Parathyroid adenoma (tissue), 2 donors: ENCODE measurements at regions not wholly inside any gene's neighbourhood (a gene's known extent, or its start where the extent isn't known, plus 50 kb on each side); places are given as distances from the start of the nearest gene placed in this dataset.

Source experiments
- H2AFZ ChIP-seq: fragments of 300-600 bp; sonication (generic); one replicate; pipeline ENCODE4 v1.7.0; 2017; ENCODE audit warnings: antibody characterized with exemption, mild to moderate bottlenecking
- H3K27ac ChIP-seq: fragments of 300-600 bp; sonication (generic); one replicate; pipeline ENCODE4 v1.7.0; 2017
- H3K27me3 ChIP-seq: fragments of 300-600 bp; sonication (generic); one replicate; pipeline ENCODE4 v1.7.0; 2017; ENCODE audit warnings: low read length; ENCODE audit not compliant: control insufficient read depth, insufficient read depth
- H3K36me3 ChIP-seq: fragments of 300-600 bp; sonication (generic); one replicate; pipeline ENCODE4 v1.7.0; 2017; ENCODE audit warnings: low read length; ENCODE audit not compliant: control insufficient read depth, insufficient read depth
- H3K4me1 ChIP-seq: fragments of 300-600 bp; sonication (generic); one replicate; pipeline ENCODE4 v1.7.0; 2017; ENCODE audit warnings: control low read depth
- H3K4me2 ChIP-seq: fragments of 300-600 bp; sonication (generic); one replicate; pipeline ENCODE4 v1.7.0; 2017; ENCODE audit warnings: low read length
- H3K4me3 ChIP-seq: fragments of 300-600 bp; sonication (generic); one replicate; pipeline ENCODE4 v1.7.0; 2017; ENCODE audit warnings: low read depth, low read length
- H3K79me2 ChIP-seq: fragments of 300-600 bp; sonication (generic); one replicate; pipeline ENCODE4 v1.7.0; 2017; ENCODE audit warnings: control low read depth
- H3K9ac ChIP-seq: fragments of 300-600 bp; sonication (generic); one replicate; pipeline ENCODE4 v1.7.0; 2017; ENCODE audit warnings: mild to moderate bottlenecking
- H3K9me3 ChIP-seq: fragments of 300-600 bp; sonication (generic); one replicate; pipeline ENCODE4 v1.7.0; 2017; ENCODE audit warnings: low read length; ENCODE audit not compliant: control insufficient read depth
- TF ChIP-seq, protein P1 (sequence below): fragments of 300-600 bp; sonication (generic); IDR thresholded peaks from one replicate; pipeline ENCODE4 v1.7.0; 2017; ENCODE audit warnings: antibody characterized with exemption, mild to moderate bottlenecking
- donor health status: primary hyperparathyroidism.

DNA sequence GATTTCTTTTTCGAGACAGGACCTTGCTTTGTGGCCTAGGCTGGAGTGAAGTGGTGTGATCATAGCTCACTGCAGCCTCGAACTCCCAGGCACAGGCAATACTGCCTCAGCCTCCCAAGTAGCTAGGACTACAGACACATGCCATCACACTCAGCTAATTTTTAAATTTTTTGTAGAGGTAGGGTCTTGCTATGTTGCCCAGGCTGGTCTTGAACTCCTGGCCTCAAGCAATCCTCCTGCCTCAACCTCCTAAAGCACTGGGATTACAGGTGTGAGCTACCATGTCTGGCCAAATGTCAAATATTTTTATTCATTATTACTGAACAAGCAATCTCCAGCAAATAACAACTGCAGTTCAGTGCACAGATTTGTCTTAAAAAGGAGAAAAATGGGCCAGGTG is 131.7 kb upstream of the IFNGR1 start:
- H3K27me3 ChIP-seq, result no peaks in the 10 kb centered on the region
- H3K27ac ChIP-seq, result no peak overlapping the region

DNA sequence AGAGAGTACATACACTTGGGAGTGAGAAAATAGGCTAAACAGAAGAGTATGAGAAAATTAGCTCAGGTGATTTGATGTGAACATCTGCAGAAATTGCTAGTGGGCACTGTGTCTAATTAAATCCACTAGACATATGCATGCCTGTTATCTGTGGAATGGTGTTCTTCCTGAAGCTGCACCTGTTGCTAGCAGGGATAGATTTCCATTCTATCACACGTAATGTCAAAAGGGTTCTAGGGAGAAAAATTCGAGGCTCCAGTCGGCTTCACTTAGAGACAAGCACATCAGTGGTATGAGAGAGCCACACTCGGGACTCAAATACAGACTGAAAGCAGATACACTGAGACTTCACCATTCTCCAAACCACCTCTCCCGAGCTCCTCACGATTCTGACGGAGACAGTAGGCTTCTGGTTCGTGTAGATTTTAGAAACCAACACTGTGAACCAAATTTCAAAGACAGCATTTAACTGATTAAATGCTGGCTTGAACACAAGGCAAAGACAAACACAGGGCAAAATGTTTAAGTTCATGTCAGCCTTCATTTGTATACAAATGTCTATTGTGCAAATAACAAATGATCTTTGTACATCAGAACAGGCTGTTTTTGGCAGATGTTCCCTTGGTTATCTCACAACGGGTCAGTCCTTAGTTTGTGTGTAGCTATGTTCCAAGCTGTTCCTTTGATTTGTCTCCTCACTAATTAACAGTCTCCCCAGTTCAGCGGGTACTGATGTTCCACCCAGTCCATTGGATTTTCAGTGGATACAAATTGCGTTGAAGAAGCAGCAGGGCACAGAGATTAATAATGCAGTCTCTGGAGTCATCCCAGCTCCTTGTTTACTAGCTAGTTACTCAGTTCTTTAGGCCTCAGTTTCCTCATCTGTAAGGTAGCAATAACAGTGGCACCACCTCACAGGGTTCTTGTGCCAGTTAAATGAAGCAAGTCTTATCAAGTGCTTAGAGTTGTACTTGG is 131.0 kb upstream of the IFNGR1 start:
- Histone ChIP-seq H3K27me3 (no peaks in the 10 kb centered on the region), H3K9ac (no peak overlapping the region), H3K4me1 (no peaks in the 10 kb centered on the region), H3K27ac (no peak overlapping the region), H3K4me2 (no peak overlapping the region), H3K79me2 (no peaks in the 10 kb centered on the region), H2AFZ (no peak overlapping the region), H3K4me3 (no peak overlapping the region), H3K36me3 (no peaks in the 10 kb centered on the region), H3K9me3 (no peaks in the 10 kb centered on the region)
- TF ChIP-seq, protein P1, sequence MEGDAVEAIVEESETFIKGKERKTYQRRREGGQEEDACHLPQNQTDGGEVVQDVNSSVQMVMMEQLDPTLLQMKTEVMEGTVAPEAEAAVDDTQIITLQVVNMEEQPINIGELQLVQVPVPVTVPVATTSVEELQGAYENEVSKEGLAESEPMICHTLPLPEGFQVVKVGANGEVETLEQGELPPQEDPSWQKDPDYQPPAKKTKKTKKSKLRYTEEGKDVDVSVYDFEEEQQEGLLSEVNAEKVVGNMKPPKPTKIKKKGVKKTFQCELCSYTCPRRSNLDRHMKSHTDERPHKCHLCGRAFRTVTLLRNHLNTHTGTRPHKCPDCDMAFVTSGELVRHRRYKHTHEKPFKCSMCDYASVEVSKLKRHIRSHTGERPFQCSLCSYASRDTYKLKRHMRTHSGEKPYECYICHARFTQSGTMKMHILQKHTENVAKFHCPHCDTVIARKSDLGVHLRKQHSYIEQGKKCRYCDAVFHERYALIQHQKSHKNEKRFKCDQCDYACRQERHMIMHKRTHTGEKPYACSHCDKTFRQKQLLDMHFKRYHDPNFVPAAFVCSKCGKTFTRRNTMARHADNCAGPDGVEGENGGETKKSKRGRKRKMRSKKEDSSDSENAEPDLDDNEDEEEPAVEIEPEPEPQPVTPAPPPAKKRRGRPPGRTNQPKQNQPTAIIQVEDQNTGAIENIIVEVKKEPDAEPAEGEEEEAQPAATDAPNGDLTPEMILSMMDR, result no peak

More for the DNA sequence above, 131.7 kb upstream of the IFNGR1 start:
- H2AFZ ChIP-seq, result no peak overlapping the region
- no peaks in the 10 kb centered on the region for H3K79me2 ChIP-seq
- H3K4me2 ChIP-seq, result no peak overlapping the region
- no peaks in the 10 kb centered on the region for H3K9me3 ChIP-seq
- no peaks in the 10 kb centered on the region for H3K36me3 ChIP-seq
- TF ChIP-seq, protein P1, result no peak
- no peak overlapping the region for H3K9ac ChIP-seq
- H3K4me3 ChIP-seq, result no peak overlapping the region
- no peaks in the 10 kb centered on the region for H3K4me1 ChIP-seq

DNA sequence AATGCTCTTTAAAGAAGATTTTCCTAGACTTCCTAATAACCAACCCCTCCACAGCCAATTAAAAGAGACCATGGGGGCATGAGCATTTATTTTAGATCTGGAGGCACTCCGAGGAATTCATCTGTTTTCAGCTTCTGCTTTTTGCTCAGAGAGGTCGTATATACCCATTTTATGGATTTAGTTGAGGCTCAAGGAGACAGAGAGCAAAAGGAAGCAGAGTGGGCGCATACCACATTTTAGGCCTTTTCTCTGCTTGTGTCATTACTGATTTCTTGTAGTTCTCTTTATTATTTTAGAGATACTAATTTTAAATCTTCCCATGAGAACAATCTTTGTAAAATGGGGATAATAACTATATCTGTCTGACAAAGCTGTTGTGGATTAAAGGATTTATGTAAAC is 129.6 kb upstream of the IFNGR1 start:
- no peaks in the 10 kb centered on the region for H3K36me3 ChIP-seq
- H3K4me3 ChIP-seq, result no peak overlapping the region
- H3K4me1 ChIP-seq, result no peaks in the 10 kb centered on the region
- no peak overlapping the region for H3K4me2 ChIP-seq
- H3K9ac ChIP-seq, result no peak overlapping the region
- TF ChIP-seq, protein P1, result no peak
- no peak overlapping the region for H3K27ac ChIP-seq
- H3K27me3 ChIP-seq, result no peaks in the 10 kb centered on the region
- no peak overlapping the region for H2AFZ ChIP-seq
- no peaks in the 10 kb centered on the region for H3K79me2 ChIP-seq
- H3K9me3 ChIP-seq, result no peaks in the 10 kb centered on the region

DNA sequence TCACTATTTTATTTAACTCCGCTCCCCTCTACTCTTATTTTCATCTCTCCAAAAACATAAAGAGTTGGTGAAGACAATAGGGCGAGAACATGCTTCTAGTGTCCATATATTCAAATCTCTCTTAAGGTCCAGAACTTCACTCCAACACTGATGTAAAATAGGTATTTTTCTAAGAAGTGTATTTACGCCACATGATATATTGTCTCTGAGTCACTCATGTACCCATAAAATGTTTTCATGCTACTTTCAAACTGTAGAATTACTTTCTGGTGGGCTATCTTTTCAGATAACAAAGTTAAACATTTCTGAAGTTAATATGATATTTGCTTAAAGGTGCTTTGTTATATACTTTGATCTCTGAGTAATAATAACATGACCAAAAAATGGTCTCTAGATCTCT is 124.1 kb upstream of the IFNGR1 start:
- H3K79me2 ChIP-seq, result no peaks in the 10 kb centered on the region
- no peak overlapping the region for H3K9ac ChIP-seq
- no peaks in the 10 kb centered on the region for H3K4me1 ChIP-seq
- no peak overlapping the region for H2AFZ ChIP-seq
- TF ChIP-seq, protein P1, result no peak
- no peaks in the 10 kb centered on the region for H3K27me3 ChIP-seq
- H3K4me2 ChIP-seq, result no peak overlapping the region
- H3K36me3 ChIP-seq, result no peaks in the 10 kb centered on the region
- no peak overlapping the region for H3K27ac ChIP-seq
- no peaks in the 10 kb centered on the region for H3K9me3 ChIP-seq
- no peak overlapping the region for H3K4me3 ChIP-seq
